Midbrain (tissue), 1 donor: ENCODE measurements at regions not wholly inside any gene's neighbourhood (a gene's known extent, or its start where the extent isn't known, plus 50 kb on each side); places are given as distances from the start of the nearest gene placed in this dataset.

ENCODE experiments used
- DNase-seq: peaks from one replicate; lab custom pipeline; 2025; lab: John Stamatoyannopoulos, UW

GRCh38 chr5:53416144-53416738 is 64.2 kb upstream of the FST start:
- DNase-seq, result no peak

GRCh38 chr5:53418409-53418808 is 62.0 kb upstream of the FST start:
- no peak for DNase-seq

- DNase-seq, result no peak
These were observed 61.4 kb upstream of the FST start for GRCh38 chr5:53418826-53419658.

- no peak for DNase-seq
These were observed 57.9 kb upstream of the FST start for GRCh38 chr5:53422539-53422938.

GRCh38 chr5:53423724-53424123 is 56.7 kb upstream of the FST start:
- DNase-seq, result no peak

- no peak for DNase-seq
These were observed 55.5 kb upstream of the FST start for GRCh38 chr5:53424686-53425615.

GRCh38 chr5:53425687-53426511 is 54.5 kb upstream of the FST start:
- no peak for DNase-seq

GRCh38 chr5:53426512-53426830 is 54.0 kb upstream of the FST start:
- no peak for DNase-seq

GRCh38 chr5:53426878-53427277 is 53.6 kb upstream of the FST start:
- no peak for DNase-seq

GRCh38 chr5:53427965-53428364 is 52.5 kb upstream of the FST start:
- no peak for DNase-seq

GRCh38 chr5:53429706-53430105 is 50.7 kb upstream of the FST start:
- DNase-seq, result no peak

- no peak for DNase-seq
These were observed 49.7 kb upstream of the FST start for GRCh38 chr5:53430618-53431252.
